Gastrocnemius medialis (tissue), 4 donors: ENCODE measurements at regions not wholly inside any gene's neighbourhood (a gene's known extent, or its start where the extent isn't known, plus 50 kb on each side); places are given as distances from the start of the nearest gene placed in this dataset.

ENCODE experiments used
- ATAC-seq, 2 donors: fragments of 150-250 bp; one replicate each; pipeline ENCODE4 v1.9.1; 2016
- DNase-seq, 2 donors: peaks; one replicate each; pipeline ENCODE4 v3.0.0-alpha.2; 2019
- H3K27ac ChIP-seq, 4 donors: fragments of 200-600 bp; sonication (generic); 1 replicate in 1 of 4; 2 replicates in 3 of 4; pipeline ENCODE4 v1.5.1; 2016 to 2018; ENCODE audit warnings: mild to moderate bottlenecking in 2 of 4, moderate library complexity in 1 of 4
- H3K27me3 ChIP-seq, 3 donors: fragments of 200-600 bp; sonication (generic) in 2 of 3; 1 replicate in 1 of 3; 2 replicates in 2 of 3; pipeline versions ENCODE4 v1.5.1 to v1.6.0; 2016 to 2019; ENCODE audit warnings: mild to moderate bottlenecking in 1 of 3, moderate library complexity in 1 of 3
- H3K36me3 ChIP-seq, 2 donors: fragments of 200-600 bp; sonication (generic) in 1 of 2; one replicate each; pipeline ENCODE4 v1.5.1; 2017 to 2018
- H3K4me1 ChIP-seq, 2 donors: fragments of 200-600 bp; sonication (generic) in 1 of 2; one replicate each; pipeline ENCODE4 v1.5.1; 2016 to 2017; ENCODE audit warnings: mild to moderate bottlenecking in 2 of 2
- H3K4me3 ChIP-seq, 4 donors: fragments of 200-600 bp; sonication (generic) in 3 of 4; 1 replicate in 1 of 4; 2 replicates in 3 of 4; pipeline ENCODE4 v1.5.1; 2016 to 2019; ENCODE audit warnings: mild to moderate bottlenecking in 2 of 4
- H3K9me3 ChIP-seq, 3 donors: fragments of 200-600 bp; sonication (generic) in 2 of 3; 1 replicate in 1 of 3; 2 replicates in 2 of 3; pipeline ENCODE4 v1.5.1; 2016 to 2019
- POLR2A ChIP-seq, 2 donors: fragments of 450-650 bp; IDR thresholded peaks; one replicate each; pipeline ENCODE4 v1.6.1; 2017; ENCODE audit warnings: antibody characterized with exemption in 2 of 2, mild to moderate bottlenecking in 2 of 2, moderate library complexity in 2 of 2
- in situ Hi-C, 4 donors: fragments of 200-750 bp; cut with MboI; loops; one replicate each; pipeline versions ENCODE4 v1.15.0 to v1.8.0; 2017; ENCODE audit warnings: low sequenced_read_pairs in 4 of 4
- intact Hi-C: fragments of 100-400 bp; cut with DNase I; formaldehyde crosslinking; loops from one replicate; pipeline ENCODE4 v1.15.1; 2023; ENCODE audit warnings: low total_unique reads
- TF ChIP-seq, protein P1 (sequence below), 5 experiments: fragments of 450-650 bp in 3 of 5; fragments of 200-600 bp in 2 of 5; sonication (generic) in 2 of 5; IDR thresholded peaks in 4 of 5; conservative IDR thresholded peaks in 1 of 5; 1 replicate in 4 of 5; 2 replicates in 1 of 5; pipeline ENCODE4 v1.5.1; 2016 to 2019; ENCODE audit warnings: antibody characterized with exemption in 5 of 5, mild to moderate bottlenecking in 3 of 5, moderate library complexity in 3 of 5

DNA sequence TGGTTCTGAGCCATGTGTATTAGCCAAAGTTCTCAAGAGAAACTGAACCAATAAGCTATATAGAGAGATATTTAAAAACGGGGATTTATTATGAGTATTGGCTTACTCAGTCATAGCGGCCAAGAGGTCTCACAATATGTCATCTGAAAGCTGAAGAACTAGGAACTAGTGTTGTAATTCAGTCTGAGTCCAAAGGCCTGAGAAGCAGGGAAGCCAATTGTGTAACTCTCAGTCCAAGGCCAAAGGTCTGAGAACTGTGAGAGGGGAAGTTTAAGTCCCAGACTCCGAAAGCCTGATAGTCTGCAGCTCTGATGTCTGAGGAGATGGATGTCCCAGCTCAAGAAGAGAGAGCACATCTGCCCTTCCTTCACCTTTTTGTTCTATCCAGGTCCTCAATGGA, 344.8 kb upstream of the USP15 start:
- ATAC-seq = no peak

DNA sequence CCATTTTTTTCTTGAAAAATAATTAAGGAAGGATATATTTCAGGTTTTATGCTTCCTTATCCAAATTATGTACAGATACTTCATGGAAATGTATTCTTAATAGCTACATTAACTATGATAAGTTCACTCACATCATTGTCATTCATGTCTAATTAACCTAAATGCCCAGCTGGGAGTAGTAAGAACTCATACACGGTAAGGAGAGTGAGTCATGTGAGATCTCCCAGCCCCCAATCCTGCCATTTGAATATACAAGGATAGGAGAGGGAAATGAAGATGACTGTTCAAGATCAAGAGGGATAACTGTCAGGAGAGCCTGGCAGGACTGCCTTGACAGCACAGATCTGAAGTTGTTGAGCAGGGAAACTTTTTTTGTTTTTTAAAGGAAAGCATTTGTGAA, 343.4 kb upstream of the USP15 start:
- no peak overlapping the region for H3K27ac ChIP-seq
- no peaks in the 10 kb centered on the region for H3K36me3 ChIP-seq
- DNase-seq (no peak), ATAC-seq (no peak)
- no peaks in the 10 kb centered on the region for H3K9me3 ChIP-seq
- no peaks in the 10 kb centered on the region for H3K4me1 ChIP-seq
- TF ChIP-seq, protein P1, sequence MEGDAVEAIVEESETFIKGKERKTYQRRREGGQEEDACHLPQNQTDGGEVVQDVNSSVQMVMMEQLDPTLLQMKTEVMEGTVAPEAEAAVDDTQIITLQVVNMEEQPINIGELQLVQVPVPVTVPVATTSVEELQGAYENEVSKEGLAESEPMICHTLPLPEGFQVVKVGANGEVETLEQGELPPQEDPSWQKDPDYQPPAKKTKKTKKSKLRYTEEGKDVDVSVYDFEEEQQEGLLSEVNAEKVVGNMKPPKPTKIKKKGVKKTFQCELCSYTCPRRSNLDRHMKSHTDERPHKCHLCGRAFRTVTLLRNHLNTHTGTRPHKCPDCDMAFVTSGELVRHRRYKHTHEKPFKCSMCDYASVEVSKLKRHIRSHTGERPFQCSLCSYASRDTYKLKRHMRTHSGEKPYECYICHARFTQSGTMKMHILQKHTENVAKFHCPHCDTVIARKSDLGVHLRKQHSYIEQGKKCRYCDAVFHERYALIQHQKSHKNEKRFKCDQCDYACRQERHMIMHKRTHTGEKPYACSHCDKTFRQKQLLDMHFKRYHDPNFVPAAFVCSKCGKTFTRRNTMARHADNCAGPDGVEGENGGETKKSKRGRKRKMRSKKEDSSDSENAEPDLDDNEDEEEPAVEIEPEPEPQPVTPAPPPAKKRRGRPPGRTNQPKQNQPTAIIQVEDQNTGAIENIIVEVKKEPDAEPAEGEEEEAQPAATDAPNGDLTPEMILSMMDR (IDR thresholded peaks at IDR 0.05 in 4 of 5, conservative IDR thresholded peaks at IDR 0.05 in 1 of 5) = no peak
- TF ChIP-seq POLR2A (IDR thresholded peaks at IDR 0.05) = no peak
- no peak overlapping the region for H3K4me3 ChIP-seq
- in situ Hi-C loops (no loop called here), intact Hi-C loops (no loop called here)
- no peaks in the 10 kb centered on the region for H3K27me3 ChIP-seq

More for the DNA sequence above, 344.8 kb upstream of the USP15 start:
- Histone ChIP-seq H3K27me3 (no peaks in the 10 kb centered on the region), H3K36me3 (no peaks in the 10 kb centered on the region), H3K4me1 (no peaks in the 10 kb centered on the region), H3K27ac (no peak overlapping the region), H3K9me3 (no peaks in the 10 kb centered on the region), H3K4me3 (no peak overlapping the region)
- no peak for TF ChIP-seq POLR2A (IDR thresholded peaks at IDR 0.05)
- TF ChIP-seq, protein P1 (IDR thresholded peaks at IDR 0.05 in 4 of 5, conservative IDR thresholded peaks at IDR 0.05 in 1 of 5) = no peak
- intact Hi-C loops (no loop called here), in situ Hi-C loops (no loop called here)
- no peak for DNase-seq

DNA sequence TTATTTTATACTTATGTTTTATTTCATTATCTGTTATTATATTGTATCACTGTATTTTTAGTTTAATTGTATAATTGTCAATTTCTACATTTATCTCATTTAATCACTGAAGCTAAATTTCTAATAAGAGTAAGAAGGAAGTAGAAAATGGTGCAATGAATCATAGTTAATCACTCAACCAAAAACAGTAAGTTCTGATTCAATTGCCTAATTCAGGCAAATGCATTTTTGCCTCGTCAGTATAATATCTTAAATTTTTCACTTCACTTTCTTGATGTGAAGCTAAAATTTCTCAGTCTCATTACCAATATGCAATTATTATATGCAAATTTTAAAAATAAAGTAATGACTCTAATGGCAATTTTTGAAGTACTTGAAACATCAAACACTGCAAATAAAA, 340.5 kb upstream of the USP15 start:
- no peaks in the 10 kb centered on the region for H3K4me1 ChIP-seq
- intact Hi-C loops (no loop called here), in situ Hi-C loops (no loop called here)
- no peaks in the 10 kb centered on the region for H3K27me3 ChIP-seq
- H3K36me3 ChIP-seq = no peaks in the 10 kb centered on the region
- H3K9me3 ChIP-seq = no peaks in the 10 kb centered on the region
- no peak overlapping the region for H3K4me3 ChIP-seq
- no peak overlapping the region for H3K27ac ChIP-seq
- DNase-seq = no peak
- no peak for ATAC-seq
- no peak for TF ChIP-seq POLR2A (IDR thresholded peaks at IDR 0.05)
- TF ChIP-seq, protein P1 (IDR thresholded peaks at IDR 0.05 in 4 of 5, conservative IDR thresholded peaks at IDR 0.05 in 1 of 5) = no peak

DNA sequence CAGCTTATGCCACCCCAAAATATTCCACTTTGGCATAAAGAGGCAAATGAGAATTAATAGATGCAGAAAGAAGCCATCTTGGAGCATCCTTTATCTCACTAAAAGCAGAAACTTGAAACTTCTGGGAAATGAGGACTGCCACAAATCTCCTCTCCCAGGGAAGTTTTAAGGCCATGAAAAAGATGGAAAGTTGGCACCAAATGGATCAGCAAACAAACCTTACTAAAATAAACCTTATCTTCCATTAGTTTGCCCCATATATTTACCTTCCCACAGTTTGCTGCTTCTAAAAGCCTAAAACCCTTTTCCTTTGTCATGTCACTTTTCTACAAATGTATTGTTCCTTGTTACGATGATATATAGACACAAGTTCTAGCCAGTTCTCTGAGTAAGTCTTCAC, 340.0 kb upstream of the USP15 start:
- Histone ChIP-seq H3K27me3 (no peaks in the 10 kb centered on the region), H3K36me3 (no peaks in the 10 kb centered on the region), H3K4me3 (no peak overlapping the region), H3K27ac (no peak overlapping the region), H3K9me3 (no peaks in the 10 kb centered on the region), H3K4me1 (no peaks in the 10 kb centered on the region)
- intact Hi-C loops (no loop called here), in situ Hi-C loops (no loop called here)
- no peak for ATAC-seq
- TF ChIP-seq, protein P1 (IDR thresholded peaks at IDR 0.05 in 4 of 5, conservative IDR thresholded peaks at IDR 0.05 in 1 of 5) = no peak
- TF ChIP-seq POLR2A (IDR thresholded peaks at IDR 0.05) = no peak
- DNase-seq = no peak

DNA sequence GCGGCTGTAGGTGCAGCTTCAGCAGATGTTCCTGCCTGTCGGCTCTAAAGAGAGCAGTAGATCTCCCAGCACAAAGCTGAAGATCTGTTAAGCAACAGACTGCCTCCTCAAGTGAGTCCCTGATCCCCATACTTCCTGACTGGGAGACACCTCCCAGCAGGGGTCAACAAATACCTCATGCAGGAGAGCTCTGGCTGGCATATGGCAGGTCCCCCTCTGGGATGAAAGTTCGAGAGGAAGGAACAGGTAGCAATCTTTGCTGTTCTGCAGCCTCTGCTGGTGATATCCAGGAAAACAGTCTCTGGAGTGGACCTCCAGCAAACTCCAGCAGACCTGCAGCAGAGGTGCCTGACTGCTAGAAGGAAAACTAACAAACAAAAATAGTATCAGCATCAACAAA, 337.1 kb upstream of the USP15 start:
- TF ChIP-seq, protein P1 (IDR thresholded peaks at IDR 0.05 in 4 of 5, conservative IDR thresholded peaks at IDR 0.05 in 1 of 5) = no peak
- no peak for TF ChIP-seq POLR2A (IDR thresholded peaks at IDR 0.05)
- DNase-seq (no peak), ATAC-seq (no peak)
- H3K9me3 ChIP-seq = no peaks in the 10 kb centered on the region
- intact Hi-C loops = no loop called here
- H3K4me1 ChIP-seq = no peaks in the 10 kb centered on the region
- no peak overlapping the region for H3K27ac ChIP-seq
- in situ Hi-C loops = no loop called here
- H3K27me3 ChIP-seq = no peaks in the 10 kb centered on the region
- no peaks in the 10 kb centered on the region for H3K36me3 ChIP-seq
- no peak overlapping the region for H3K4me3 ChIP-seq
